Embryonic facial prominence (tissue), 1 donor: ENCODE measurements at regions not wholly inside any gene's neighbourhood (a gene's known extent, or its start where the extent isn't known, plus 50 kb on each side); places are given as distances from the start of the nearest gene placed in this dataset.

ENCODE experiments used
- DNase-seq: peaks from one replicate; pipeline ENCODE4 v3.0.0-alpha.2; 2016; ENCODE audit errors: extremely low spot score

DNA sequence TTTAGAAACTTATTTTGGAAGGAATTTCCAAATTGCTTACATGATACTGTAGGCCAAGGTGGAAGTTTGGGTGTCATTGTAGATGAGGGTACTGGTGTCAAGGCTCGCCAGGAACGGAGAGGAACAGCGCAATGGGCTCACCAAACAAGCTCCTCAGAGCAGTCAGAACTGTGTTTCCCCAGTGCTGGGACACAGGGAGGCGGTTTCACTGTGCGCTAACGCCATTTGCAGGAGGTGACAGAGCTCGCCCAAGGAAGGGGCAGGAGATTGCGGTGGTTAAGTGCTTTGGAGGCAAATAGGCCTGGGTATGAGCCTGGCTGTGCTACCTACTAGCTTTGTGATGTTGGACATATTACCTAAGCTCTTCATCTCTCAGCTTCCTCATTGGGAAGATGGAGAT lies 57.3 kb downstream of the HHEX start:
- DNase-seq: no peak

DNA sequence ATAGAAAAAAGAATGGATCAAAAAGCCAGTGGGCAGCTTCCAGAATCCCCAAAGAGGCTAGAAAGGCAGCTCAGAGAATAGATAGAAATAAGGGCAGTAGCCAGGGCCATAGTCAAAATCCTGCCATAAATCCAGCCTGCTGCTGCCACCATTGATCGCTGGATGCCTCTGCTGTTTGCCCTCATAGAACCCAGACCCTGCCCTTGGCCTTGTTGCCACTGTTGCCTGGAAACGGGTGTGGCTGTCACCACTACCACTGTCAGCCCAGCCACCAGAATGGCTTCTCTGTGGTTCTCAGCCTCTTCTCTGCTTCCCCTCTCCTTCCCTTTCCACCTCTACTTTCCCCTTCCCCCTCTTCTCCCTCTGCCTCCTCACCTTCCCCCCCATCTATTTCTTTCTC lies 57.8 kb downstream of the HHEX start:
- DNase-seq: no peak

GRCh38 chr10:92750791-92751533 lies 61.2 kb downstream of the HHEX start:
- no peak for DNase-seq

DNA sequence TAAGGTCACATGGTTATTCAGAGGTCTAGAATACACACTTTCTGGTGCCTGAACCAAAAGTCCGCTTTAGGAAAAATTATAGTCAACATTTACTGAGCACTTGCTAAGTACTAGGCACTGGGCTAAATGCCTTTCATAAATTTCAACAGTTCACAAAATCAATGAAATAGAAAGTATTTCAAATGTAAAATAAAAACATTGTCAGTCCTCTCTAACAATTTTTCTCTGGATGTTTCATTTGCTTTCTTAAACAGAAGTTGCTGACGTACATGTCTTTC lies 61.7 kb downstream of the HHEX start:
- DNase-seq: no peak

DNA sequence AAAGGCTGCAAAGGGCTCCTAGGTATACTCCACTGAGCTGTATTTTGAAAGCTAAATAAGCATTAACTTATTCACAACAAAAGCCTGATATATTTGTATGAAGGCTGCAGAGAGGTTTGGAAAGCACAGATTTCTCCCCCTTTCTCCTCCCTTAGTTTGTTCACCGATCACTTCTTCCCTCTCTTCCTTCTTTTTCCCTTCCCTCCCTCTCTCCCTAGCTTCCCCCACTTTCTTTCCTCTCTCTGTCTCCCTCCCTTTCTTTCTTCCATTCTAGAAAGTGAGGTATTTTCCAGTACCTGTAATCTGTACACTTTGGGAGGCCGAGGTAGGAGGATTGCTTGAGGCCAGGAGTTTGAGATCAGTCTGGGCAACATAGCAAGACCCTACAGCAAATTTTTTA lies 62.1 kb downstream of the HHEX start:
- DNase-seq: no peak

DNA sequence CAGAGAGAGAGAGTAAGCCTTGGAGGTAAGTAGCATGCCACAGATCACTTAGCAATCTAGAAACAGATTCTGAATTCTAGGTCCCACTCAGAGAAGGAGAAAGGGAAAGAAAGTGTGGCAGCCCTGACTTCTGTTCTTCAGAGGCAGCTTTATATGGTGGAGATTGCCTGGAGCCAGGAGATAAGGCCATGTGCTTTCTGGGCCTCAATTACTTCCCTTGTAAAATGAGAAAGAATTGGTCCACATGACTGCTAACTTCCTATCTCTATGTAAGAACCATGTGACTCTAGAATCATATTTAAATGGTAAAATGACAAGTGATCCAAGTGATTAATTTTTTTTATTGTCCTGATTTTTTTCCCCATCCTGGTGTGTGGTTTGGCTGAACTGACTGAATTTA lies 64.1 kb downstream of the HHEX start:
- DNase-seq: no peak

DNA sequence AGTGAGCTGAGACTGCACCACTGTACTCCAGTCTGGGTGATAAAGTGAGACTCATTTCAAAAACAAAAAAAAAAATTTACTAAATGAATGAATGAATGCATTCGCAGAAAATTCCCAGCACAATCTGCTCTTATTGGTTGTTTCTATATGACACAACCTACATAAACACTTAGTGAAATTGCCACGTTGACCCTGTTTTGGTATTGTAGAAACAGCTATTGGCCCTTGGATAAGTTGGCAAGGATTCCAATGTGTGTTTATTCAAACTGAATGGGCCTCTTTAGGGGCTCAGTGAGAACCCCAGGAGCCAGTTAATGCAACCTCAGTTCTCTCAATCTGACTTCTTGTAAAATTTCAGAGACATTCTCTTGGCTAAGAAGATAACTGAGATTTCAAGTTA lies 66.0 kb downstream of the HHEX start:
- no peak for DNase-seq

DNA sequence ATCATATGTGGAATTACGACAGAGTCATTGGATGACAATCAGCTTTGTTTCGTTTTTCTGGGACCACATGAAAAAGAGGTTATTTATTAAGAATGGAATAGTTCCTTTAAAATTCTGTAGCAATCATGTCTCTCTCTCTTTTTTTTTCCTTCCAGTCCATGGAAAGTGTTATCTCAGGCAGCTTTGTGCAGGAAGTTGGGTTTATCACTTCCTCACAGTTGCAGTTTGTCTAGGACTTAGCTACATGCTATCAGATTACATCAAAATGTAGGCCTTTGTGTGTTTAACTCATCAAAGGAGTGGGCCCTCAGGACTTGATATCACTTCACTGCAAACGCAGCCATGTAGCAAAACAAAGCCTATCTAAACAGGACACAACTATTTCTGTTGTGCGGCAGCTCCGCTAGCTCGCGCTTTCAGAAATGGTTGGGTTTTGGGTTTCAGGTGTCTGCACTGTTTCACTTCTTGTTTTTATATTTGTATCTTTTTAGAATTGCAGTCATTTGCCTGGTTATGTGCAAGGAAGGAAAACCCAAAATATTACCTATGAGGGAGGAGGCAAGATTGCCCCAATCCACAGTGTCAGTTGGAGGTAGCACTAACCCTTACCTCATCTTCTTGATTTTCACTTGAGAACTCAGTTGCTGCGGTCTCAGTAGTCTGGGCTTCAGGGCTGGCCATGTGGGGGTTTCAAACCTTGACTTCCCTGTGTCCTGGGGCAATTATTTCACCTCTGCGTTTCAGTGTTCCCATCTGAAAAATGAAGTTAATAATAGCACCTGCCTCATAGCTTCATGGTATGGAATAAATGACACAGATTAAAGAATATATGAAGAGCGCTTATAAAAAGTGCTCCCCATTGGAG lies 66.7 kb downstream of the HHEX start:
- no peak for DNase-seq

DNA sequence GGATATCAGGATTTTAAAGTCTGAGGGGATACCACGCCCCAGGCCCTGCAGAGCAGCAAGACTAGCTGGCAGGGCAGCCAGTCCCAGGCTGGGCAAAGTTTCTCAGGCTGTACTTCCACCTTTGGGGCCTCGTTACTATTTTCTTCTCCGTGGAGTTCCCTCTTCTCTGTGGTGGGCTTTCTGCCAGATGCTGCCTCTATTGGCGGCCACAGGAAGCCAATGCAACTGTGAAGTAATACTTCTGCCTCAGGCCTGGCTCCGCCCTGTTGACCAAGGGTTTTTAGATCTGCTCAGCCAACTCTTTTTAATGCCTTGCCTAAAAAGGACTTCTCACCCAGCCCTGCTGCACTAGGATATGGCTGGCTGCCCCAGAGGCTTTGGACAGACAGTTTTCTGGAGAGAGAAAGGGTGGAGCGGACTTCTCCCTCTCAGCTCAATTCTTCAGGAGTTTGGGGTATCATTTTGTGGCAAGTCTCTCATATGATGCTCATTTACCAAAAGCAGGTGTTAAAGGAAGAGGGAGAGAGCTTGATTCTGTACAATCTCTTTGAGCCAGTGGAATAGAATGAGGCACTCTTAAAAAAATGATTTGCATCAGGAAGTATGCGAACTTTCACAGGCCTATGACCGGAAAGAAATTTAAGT lies 67.4 kb downstream of the HHEX start:
- no peak for DNase-seq

DNA sequence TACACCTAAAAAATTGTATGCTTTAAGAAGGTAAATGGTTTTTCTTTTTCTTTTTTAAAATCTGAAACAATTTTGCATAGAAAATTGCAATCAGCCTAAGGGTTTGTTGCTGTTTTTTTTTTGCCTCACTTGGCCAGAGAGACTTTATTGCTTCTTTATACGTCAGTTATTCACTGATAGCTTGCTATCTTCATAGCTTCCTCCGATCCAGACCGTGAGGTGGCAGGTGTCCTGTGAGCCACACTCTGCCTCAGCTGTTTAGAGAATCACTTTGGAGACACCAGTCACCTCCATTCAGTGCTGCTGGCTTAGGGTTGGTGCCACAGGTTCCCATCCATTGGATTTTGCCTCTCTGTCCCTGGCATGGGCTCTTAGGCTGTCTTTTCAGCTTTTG lies 68.0 kb downstream of the HHEX start:
- DNase-seq: no peak

DNA sequence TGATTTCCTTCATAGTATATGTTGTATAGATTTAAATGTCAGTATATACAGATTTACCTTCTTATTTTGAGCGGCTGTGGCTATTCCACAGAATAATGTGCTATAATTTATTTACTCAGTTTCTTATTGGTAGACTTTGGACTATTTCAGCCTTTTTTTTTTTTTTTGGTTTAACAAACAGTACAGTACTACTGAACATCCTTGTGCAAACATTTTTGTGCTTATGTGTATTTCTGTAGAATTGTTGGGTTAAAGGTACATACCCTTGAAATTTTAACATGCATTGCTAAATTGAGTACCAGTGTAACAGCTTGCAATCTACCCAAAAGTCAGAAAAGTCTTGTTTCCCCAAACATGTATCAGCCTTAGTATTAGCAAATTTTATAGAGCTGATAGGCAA lies 68.8 kb downstream of the HHEX start:
- DNase-seq: no peak

- no peak for DNase-seq
Measured at GRCh38 chr10:92760609-92761008, 70.9 kb downstream of the HHEX start.

GRCh38 chr10:92761571-92761970 lies 71.8 kb downstream of the HHEX start:
- DNase-seq: peak; percentile 14

DNA sequence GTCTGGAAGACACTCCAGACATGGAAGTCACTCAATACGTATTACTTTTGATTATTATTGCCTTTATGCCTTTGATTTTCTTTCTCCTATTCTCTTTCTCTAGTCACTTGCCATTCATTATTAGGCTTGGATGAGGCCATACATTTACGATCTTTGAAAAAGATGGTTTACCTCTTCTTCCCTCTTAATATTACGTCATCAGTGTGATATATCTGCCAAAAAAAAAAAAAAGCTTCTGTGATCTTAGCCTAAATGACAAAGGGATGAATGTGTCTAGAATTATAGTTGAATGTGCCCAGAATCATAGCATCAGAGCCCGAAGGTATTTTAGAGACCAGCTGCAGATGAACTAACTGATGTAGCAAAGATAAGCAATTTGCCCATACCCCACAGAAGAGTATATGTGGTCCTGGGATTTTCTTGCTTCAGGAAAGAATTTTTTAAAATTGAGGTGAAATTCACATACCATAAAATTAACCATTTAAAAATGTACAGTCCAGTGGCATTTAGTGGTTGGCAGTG lies 73.9 kb downstream of the HHEX start:
- DNase-seq: no peak

- DNase-seq: no peak
Measured at GRCh38 chr10:92766451-92766850, 76.7 kb downstream of the HHEX start.

DNA sequence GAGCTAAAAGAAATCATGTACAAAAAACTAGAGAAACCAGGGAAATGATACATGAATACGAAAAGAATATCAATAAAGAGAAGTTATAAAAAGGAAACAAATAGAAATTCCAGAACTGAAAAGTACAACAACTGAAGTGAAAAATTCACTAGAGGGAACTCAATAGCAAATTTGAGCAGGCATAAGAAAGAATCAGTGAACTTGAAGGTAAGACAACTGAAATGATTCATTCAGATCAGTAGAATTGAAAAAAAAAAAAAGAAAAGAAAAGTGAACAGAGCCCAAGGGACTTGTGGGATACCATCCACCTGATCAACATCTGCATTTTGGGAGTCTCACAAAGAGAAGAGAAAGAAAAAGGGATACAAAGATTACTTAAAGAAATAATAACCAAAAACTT lies 78.3 kb downstream of the HHEX start:
- no peak for DNase-seq

- DNase-seq: no peak
Measured at GRCh38 chr10:92773776-92774175, 74.5 kb upstream of the EXOC6 start.

- DNase-seq: no peak
Measured at GRCh38 chr10:92778091-92778490, 70.2 kb upstream of the EXOC6 start.

- no peak for DNase-seq
Measured at GRCh38 chr10:92785118-92785517, 63.2 kb upstream of the EXOC6 start.

GRCh38 chr10:92787557-92788152 lies 60.7 kb upstream of the EXOC6 start:
- no peak for DNase-seq

- no peak for DNase-seq
Measured at GRCh38 chr10:92789067-92789466, 59.3 kb upstream of the EXOC6 start.

DNA sequence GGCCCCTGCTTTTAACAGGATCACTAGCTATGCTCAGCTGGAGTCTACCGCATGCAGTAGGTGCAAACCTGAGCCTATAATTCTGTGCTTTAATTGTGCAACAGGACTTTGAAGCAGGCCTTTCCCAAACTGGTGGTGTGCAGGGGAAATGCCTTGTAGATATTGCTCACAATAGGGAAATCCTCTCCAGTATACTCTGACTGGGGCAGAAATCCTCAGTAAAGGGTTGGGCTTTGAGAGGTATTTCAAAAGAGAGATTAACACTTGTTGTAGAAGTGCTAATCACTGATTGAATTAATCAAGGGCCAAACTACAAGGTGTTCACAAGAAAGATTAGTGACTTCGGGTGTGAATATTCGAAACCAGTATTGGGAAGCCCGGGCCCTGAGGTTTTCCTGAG lies 58.5 kb upstream of the EXOC6 start:
- DNase-seq: no peak
